ENCODE measurements at regions not wholly inside any gene's neighbourhood (a gene's known extent, or its start where the extent isn't known, plus 50 kb on each side); places are given as distances from the start of the nearest gene placed in this dataset.

DNA sequence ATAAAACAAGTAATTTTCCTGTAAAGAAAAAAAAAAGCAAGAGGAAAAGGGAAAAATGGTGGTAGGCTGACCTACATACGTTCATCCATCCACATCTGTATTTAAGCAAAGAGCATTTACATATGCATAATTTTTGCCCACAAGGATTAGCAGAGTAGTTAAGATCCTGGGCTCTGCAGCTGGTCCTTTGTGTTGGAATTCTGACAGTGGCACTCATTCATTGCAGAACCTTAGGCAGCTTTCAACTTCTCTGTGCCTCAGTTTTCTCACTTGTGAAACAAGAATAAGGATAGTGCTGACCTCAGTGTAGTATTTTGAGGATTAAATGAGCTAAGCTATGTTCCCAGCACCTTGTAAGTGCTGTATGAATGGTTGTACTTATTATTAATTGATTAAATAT lies 211.3 kb downstream of the ARL4C start:
- DNase-seq, result no peak

DNA sequence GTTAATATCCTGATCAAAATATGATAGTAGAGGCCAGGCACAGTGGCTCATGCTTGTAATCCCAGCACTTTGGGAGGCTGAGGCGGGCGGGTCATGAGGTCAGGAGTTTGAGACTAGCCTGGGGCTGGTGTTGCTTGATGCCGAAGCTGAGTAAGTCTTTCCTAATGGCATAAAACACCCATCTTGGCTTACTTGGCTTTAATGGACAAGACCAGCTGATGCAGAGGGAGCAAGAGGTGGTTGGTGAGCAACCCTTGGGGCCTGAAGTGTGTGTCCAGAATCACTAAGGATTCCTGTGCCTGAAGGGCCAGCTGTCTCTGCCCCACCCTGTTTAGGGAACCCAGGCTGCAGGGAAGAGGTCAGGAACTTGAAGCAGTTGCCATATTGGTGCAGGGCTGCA lies 217.2 kb downstream of the ARL4C start:
- DNase-seq, result no peak

DNA sequence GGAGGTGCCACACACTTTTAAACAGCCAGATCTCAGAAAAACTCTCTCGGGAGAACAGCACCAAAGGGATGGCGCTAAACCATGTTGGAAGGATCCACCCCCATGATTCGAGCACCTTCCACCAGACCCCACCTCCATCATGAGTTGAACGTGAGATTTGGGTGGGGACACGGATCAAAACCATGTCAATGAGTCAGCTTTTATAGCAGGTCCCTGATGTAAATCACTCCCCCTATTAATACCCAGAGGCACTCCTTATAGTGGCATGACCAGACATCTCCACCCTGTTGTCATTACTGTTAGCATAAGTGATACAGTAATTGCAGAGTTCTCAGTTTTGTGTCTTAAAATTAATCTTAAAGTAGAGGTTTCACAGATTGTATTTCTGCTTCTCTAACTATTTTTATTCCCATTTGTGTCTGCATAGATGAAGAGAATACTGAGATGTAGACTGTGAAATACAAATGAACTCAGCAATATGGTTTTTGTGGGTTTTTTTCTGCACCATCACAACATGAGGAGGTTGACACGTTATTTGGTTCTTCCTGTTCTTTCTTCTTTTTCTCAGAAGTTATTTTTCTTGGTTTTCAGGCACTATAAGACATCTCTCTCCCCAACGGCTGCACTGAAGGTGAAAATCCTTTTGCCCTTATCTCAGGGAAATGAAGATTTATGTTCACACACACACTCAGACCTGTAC lies 218.2 kb downstream of the ARL4C start:
- DNase-seq, result no peak

DNA sequence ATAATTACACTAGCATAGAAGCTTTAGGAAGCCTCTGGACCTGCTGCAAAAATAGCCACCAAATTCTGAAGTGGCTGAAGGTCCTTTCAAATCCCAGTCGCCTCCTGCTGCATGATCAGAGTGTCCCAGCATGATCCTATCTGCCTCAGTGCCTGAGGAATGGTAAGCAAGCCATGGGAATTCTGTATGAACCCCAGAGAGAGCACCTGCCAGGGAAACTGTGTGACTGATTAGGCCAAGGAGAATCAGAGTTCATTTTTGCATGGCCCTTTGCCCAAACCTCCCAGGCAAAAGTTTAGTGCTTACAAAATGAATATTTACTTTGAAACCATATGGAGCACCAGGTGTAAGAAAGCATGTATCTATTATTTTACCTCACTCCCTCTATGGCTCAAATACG lies 221.4 kb downstream of the ARL4C start:
- DNase-seq, result no peak

DNA sequence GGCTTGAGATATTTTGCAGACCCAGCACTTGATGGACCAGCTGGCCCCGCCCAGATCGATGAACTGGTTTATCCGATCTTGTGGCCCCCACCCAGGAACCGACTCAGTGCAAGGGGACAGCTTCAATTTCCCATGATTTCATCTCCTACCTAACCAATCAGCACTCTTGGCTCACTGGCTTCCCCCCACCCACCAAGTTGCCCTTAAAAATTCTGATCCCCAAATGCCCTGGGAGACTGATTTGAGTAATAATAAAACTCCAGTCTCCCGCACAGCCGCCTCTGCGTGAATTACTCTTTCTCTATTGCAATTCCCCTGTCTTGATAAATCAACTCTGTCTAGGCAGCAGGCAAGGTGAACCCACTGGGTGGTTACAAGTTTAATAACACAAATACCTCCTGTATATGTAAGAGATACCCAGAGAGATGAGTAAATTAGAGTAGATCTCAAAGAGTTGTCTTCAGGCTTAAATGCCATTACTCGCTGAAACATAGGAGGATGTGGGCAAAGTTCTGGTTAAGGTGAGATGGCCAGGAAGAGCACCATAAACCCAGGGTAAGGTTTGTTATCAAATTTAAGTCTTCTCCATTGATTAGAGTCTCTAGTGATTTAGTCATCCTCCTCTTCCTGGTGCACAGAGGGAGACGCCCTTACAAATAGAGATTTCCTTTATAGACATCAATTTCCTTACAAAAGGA lies 222.8 kb downstream of the ARL4C start:
- DNase-seq, result no peak

DNA sequence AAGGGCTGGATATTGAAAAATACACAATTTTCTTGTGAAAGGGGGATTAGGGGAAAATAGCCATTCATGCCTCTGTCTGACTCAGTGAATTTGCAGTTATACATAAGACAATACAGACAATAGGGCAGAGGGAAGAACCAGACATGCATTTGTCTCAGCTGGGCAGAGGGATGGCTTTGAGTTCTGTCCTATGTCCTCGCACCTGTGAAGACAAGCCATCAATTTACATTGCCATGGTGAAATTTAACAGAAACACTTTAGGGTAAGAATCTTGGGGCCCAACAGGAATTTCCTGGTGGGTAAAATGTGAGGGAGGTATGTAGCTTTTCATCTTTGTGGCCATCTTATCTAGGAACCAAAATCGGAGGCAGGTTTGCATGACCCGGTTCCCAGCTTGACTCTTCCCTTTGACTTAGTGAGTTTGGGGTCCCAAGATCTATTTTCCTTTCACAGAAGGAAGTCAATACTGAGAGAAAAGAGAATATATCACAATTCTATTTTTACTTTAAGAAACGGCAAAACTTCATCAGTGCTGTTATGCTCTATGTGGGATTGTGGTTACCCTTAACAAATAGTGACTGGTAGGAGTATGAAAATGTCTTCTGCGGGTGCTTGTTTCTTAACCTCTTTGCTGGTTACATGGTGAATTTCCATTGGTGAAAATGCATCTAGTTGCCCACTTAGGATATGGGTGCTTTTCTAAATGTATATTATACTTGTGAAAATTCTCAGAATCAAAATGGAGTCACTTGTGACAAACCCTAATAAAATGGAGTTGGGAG lies 221.8 kb downstream of the SPP2 start:
- no peak for DNase-seq

DNA sequence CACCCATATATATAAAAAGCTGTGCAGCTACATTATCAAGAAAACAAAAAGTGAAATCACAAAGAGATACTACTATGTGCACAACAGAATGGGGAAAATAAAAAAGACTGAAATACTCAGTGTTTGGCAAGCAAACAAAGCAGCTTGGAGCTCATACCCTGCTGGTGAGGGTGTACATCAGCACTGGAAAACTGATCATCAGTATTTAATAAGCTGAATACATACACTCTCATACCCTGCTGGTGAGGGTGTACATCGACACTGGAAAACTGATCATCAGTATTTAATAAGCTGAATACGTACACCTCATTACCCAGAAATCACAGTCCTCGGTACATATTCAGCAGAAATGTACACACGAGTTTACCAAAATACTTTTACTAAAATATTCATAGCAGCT lies 220.8 kb downstream of the SPP2 start:
- no peak for DNase-seq

DNA sequence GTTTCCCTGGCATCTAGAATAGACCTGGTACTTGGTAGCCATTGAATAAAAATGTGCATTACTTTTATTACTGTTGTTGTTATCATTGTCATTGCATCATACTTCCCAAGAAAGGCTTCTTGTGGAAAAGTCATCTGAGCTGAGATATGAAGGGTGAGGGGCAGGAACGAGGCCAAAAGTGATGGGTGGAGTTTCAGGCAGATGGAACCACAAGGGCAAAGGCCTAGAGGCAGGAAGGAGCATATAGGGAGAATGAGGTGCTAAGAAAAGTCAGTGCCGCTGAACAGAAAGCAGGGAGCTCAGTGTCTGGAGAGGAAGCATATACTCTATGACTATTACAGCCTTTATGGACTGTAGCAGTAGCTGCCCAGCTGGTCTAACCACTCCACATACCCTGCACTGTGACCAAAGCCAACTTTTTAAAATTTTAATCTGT lies 219.3 kb downstream of the SPP2 start:
- no peak for DNase-seq

DNA sequence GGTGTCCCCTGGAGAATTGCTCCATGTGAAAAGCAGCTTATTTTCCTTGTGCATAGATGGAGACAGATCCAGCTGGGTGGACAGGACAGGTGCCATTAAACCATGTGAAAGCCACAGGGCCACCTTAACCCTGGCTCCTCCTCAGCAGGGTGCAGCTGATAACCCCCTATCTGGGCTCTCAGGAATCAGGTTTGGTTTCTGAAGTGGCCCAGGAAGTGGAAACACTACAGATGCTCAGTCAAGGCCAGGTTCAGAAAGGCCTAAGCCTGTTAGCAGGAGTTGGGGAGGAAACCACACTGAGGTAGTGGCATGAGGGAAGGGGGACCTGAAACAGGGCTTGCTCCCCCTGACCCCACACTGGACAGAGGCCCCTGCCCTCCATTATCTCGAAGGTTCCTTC lies 217.0 kb downstream of the SPP2 start:
- no peak for DNase-seq

DNA sequence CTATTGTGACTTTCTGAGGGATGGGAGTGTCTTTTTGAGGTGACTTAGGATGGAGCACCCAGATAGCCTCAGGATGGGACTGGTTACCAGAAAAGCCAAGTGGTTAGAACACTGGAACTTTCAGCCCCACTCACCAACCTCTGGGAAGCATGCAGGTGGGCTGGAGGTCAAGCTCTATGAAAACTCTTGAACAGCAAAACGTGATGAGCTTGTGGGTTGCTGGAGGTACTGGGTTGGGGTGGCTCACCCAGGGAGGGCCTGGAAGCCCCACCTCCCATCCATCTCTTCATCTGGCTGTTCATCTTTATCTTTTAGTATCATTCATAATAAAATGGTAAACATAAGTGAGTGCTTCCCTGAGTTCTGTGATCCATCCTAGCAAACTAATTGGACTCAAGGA lies 216.4 kb downstream of the SPP2 start:
- no peak for DNase-seq

DNA sequence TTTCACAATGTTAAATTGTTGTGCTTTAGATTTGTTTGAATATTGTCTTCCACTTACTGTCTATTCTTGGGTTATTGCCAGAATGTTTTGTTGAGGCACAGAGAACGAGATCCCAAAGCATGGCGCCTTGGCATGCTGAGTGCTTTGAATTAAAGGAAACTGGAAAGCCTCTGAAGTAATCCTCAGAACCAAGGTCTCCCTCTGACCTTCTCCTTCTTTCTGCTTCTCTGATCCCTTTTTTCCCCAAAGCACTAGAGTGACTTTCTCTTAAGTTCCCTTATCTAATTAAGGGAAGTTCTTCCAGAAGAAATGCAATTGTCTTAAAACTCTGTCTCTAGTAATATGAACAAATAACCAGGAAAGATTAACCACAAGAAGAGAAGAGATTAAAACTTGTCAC lies 214.7 kb downstream of the SPP2 start:
- no peak for DNase-seq

DNA sequence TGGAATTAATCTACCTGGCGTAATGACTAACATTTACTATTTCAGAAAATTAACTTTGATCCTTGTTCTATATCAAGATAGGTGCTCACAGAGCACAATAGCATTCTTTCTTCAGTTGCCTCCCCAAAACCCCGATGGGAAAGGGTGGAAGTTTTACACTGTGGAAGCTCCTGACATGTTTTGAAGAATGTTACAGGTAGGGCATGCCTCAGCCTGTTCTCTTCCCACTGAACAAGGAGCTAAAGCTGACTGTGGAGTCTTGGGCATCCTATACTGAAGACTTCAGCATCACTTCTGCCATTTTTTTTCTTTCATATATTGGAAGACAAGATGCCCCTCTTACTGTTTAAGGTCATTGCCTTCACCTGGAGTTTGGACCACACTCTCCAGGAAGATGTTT lies 211.2 kb downstream of the SPP2 start:
- DNase-seq, result no peak

DNA sequence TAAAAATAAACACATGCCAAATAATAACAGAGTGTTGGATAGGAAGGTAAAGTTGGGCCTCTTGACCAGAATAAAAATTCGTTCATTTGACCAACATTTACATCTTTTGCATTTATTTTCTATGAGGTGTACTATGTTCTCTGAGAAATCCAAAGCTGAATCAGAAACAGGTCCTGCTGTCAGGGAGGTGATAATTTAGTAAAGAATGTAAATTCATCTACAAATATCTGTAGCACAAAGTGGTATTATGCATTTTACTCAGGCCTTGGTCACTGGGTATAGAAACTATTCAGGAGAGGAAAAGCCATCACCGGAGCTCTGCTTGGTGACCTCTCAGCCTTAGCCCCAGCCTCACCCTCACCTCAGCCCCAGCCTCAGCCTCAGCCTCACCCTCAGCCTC lies 208.9 kb downstream of the SPP2 start:
- no peak for DNase-seq

DNA sequence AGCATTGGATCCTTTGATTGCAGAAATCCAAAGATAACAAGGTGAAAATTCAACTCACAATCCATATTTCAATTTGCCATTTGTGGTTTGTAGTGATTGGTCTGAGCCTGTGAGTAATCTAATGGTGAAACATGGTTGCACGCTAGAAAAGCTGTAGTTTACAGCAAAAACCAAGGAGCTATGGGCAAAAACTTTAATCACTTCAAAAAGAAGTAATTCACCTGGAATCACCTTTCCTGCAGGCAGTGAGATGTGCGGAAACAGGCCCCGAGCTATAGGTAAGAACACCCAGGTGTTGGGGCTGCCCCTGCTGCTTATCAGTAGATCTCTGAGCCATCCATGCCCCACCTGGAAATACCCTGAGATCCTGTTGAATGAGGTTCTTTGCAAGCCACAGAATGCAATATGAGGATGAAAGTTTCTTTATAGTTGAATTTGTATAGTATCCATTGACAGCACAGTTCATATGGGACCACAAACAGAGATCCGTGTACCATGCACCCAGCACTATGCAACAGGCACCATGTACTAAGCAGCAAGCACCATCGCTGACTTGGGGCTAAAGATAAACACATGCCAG lies 208.2 kb downstream of the SPP2 start:
- DNase-seq, result no peak

DNA sequence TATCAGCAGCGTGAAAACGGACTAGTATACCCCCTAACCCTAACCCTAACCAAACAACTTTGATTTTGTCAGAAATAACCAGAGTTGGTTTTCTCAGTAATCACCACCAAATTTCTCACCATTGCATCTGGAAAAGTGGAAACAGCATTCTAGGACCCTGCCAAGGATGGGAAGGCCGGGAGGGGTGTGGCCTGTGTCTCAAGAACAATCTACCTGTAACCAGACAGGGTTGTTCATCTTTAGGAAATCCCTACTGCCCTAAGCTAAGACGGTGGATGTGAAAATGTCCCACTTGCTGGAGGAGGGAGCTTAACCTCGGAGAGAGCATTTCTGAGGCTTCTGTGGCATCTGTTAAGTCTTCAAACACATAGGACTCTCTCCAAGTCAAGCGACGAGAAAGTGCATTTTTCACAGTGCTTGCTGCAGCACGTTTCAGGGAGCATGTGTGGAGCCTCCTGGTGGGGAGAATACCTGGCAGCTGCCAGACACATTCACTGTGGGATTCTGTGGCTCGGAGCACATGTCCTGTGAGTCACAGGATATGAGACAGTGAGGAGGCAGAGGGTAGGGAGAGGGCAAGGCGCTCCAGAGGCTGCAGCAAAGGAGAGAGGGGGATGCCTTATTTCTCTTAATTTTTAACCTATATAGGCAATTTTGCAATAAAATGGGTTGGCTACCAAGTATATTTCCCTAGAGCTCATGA lies 207.5 kb downstream of the SPP2 start:
- DNase-seq, result peak in 5 of 56 donors; percentile 2 to 19 (median 12)

DNA sequence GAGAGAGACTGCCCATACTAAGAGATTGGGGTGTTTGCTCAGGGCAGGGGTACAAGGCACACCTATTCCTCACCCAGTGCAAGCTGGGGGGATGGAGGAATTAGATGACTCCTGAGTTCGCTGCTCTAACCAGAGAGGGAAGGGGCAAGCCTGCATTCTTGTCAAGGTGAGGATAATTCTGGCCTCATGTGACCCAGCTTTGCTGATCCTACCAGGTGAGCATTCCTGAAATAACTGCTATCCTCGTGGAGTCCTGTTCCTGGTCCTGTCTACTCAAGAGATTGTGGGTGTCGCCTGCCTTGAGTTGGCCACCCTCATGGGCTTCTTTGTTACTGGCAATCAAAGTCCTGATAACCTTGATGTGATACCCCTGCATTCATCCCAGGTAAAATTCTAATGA lies 206.0 kb downstream of the SPP2 start:
- DNase-seq, result no peak

DNA sequence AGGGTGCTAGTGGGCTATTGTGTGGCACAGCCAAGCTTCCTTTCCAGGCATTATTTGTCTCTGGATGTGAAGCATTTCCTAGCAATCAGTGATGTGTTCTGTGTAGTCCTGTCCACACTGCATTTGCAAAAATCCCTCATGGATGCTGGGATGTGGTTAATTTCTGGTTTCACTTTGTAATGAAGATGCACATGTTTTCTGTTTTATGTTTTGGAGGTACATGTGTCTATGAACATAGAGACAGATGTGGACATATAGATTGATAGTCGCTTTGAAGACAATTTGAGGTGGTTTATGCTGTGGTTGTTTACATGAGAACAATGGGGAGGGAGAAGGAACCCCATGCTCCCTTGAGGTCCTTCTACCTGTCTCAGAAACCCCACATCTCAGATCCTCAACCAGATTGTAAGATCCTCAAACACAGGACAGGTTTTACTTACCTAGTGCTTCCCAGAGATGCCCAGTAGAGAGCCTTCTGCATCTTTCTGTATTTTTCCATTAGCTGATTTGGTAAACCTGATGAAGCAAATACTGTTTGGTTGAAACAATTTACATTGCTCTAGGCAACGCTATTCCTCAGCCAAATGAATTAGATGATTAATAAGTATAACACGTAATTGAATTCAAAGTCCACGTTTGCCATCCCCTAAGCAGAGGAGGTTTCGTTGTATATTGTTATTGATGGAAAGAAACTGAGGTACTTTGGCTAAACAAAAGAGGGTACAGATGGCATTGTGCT lies 204.4 kb downstream of the SPP2 start:
- no peak for DNase-seq

DNA sequence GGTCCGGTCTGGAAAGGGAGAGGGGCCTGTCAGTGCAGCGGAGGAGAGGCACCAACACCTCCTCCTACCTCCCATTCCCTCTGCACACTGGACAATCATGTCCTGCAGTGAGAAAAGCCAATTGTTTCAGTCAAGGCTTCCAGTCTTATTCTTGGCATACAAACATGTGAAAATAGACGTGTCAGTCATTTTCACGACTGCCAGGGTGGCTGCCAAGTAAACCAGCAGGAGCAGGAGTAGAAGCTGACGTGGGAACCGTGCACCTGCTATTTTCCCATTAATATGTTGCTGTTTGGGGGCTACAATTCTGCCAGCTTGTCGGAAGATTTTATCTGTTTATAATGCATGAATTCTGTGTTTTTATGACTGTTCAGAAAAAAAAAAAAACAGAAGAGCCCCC lies 202.3 kb downstream of the SPP2 start:
- DNase-seq, result no peak

DNA sequence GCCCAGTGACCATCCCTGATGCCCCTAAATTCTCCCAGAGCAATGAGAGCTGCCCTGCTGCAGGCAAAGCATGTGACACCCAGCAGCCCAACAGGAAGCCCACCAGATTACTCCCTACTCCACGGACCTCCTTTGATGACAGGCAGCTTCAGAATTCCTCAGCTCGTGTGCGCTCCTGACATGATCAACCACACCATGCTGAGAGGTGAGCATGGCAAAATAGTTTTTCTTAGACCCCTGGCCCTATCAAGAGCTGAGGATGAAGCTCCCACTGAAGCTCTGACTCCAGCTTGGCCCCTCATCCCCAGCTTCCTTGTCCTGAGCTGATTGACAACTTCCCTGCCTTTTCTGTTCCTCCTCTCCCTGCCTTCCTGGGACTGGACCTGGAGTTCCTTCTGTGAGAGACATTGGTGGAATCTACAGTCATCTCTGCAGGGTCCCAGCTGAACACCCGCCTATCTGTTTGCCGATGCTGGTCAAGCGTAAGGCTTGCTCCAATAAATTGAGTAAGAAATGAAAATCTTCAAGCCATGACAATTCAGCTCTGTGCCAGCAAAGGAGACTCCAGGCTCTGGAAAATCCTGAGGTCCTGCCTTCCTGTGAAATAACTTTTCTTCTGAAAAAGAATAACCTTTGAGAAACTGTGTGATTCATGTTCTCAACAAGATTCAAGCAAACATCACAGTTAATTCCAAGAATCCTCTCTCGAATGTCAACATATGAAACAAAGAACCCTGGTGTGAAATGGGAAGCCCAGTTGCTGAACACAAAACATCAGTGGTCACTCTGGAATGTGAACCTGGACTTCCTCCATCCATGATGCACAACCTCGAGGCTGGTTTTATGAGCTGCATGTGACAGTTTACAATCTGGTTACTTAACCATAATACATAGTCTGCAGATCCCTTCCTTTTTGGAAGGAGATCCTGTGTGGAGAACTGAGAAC lies 201.1 kb downstream of the SPP2 start:
- no peak for DNase-seq

DNA sequence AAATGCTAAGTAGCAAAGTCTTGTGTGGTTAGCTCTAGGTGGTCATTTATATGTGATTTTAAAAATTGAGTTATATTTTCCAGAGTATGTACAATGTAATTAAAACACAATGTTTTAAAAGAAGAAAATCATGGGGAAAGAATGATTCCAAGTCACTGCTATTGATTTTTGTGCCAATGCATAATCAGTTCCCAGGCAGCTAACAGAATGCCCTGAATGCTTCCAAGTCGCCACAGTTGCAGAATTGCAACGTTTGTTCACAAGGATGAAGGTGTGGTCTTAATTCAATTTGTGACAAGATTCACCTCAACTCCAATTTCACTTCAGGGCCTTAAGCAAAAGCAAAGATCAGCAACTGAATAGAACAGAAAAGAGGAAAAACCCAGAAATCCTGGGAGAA lies 200.4 kb downstream of the SPP2 start:
- no peak for DNase-seq

Measured in amygdala (tissue), 56 donors.